ENCODE measurements at regions not wholly inside any gene's neighbourhood (a gene's known extent, or its start where the extent isn't known, plus 50 kb on each side); places are given as distances from the start of the nearest gene placed in this dataset.

GRCh38 chr9:88697764-88698432, 162.9 kb downstream of the NXNL2 start:
- DNase-seq, result no peak

GRCh38 chr9:88702985-88703384, 168.0 kb downstream of the NXNL2 start:
- no peak for DNase-seq

DNA sequence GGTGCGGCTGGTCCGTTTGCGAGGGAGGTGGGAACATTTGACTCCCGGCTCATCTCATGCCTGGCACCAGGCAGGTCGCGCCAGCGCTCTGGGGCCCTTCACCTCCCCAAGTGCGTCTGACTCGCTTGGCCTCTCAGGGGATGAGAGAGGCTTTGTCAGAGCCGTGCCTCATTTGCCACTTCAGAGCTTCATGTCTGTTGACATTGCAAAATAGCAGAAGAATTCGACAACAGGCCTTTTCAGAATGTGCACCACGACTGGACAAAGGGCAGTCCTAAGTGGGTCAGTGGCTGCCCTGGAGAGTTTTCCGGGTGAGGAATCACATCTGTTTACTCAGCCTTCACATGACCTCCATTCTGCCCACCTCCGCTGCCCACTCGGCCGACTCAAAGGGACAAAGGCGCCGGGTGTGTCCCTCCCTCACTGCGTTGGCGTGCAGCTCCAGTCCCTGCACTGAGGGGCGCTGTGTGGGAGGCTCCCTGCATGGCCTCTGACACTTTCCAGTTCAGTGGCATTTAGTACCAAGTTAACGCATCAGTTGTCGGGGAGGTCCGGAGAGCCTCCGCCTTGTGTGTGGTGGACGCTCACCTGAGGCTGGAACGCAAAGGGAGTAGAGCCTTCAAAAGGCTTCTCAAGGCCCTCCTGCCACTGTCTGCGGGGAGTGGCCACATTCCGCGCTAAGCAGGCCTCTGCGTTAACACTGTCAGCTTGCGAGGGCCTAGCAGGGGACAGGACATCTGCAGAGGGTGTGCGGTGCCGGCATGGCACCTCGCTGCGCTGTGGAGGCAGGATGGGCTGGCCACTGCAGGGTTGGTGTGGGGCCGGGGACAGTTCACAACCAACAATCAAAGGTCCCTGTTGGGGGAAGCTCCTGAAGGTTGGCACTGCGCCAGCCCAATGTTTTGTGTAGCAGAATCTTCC, 171.5 kb downstream of the NXNL2 start:
- no peak for DNase-seq

DNA sequence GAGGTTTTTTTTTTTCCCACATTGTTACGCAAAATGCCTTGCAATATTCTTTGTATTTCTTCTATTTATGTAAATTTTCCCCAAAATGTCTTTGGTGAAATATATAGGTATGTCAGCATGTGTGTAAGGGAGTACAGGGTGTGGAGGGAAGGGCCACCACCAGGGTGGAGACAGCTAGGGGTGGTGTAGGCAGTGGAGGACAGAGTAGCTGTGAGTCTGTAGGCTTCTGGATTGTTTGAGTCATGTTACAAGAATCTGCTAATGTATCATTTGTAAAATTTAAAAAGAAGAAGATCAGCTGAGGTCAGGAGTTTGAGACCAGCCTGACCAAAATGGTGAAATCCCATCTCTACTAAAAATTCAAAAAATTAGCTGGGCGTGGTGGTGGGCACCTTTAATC, 175.5 kb downstream of the NXNL2 start:
- DNase-seq, result no peak

- DNase-seq, result no peak
Observed at GRCh38 chr9:88711719-88712118, 176.7 kb downstream of the NXNL2 start.

DNA sequence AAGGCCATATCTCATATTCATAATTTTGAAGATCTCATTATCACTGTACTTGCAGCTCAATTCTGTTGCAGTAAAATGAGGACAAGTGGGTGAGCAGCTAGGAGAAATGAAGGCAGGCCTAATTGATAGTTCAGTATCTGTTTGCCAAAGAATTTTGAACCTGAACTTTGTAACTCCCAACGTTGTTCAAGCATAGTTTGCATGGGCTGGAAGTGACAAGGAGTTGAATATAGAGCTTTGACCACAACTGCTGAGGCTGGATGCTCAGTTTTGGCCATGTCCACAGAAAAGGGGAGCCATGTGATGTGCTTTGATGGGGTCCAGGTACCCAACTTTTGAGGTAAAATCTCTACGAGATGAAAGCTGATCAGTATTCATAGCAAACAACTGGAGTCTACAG, 177.5 kb downstream of the NXNL2 start:
- no peak for DNase-seq

DNA sequence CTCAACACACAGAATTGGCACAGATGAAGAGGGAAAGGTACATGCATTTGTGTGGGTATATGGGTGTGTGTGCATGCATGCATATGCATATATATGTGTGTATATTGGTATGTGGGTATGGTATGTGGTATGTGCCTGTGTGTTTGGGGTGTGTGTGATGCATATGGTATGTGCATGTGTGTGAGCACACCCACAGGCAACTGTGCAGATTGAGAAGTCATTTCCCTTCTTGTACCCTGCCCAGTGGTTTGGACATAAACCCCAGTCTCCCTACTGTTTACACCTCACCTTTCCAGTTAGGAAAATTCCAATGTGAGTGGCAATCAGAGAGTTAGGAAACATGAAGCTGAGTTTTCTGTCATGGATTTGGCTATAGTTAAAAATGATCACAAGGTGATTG, 178.0 kb downstream of the NXNL2 start:
- DNase-seq, result no peak

DNA sequence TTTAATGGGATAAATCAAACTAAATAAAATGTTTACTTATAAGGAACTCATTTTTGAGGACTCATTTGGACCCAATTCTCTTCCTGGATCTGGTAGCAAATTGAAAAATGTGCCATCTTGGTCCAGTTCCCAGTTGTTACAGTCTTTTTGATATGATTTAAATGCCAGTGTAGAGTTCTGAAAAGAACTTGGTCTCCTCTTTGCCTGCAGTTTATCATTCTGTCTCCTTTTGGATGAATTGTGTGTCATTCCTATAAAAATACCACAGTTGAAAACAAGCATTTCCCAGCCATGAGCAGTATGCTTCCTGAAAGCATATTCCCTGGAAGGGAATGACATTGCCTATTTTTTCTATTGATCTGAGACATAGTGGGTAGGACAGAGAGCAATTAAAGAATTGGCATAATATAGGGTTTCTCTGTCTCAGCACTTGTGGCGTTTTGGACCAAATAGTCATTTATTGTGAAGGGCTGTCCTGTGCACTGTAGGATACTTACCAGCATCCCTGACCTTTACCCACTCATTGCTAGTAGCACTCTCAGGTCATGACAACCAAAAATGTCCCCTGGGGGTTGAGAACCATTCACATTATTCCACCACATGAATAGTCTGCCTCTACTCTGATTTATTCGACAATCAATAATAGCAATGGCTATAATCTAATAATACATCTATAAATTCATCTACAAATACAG, 181.8 kb downstream of the NXNL2 start:
- no peak for DNase-seq

- DNase-seq, result no peak
Observed at GRCh38 chr9:88721025-88721424, 186.0 kb downstream of the NXNL2 start.

- no peak for DNase-seq
Observed at GRCh38 chr9:88721495-88722279, 186.7 kb downstream of the NXNL2 start.

- no peak for DNase-seq
Observed at GRCh38 chr9:88722753-88723152, 187.8 kb downstream of the NXNL2 start.

- DNase-seq, result no peak
Observed at GRCh38 chr9:88723751-88724150, 188.8 kb downstream of the NXNL2 start.

- DNase-seq, result no peak
Observed at GRCh38 chr9:88724331-88724730, 189.4 kb downstream of the NXNL2 start.

DNA sequence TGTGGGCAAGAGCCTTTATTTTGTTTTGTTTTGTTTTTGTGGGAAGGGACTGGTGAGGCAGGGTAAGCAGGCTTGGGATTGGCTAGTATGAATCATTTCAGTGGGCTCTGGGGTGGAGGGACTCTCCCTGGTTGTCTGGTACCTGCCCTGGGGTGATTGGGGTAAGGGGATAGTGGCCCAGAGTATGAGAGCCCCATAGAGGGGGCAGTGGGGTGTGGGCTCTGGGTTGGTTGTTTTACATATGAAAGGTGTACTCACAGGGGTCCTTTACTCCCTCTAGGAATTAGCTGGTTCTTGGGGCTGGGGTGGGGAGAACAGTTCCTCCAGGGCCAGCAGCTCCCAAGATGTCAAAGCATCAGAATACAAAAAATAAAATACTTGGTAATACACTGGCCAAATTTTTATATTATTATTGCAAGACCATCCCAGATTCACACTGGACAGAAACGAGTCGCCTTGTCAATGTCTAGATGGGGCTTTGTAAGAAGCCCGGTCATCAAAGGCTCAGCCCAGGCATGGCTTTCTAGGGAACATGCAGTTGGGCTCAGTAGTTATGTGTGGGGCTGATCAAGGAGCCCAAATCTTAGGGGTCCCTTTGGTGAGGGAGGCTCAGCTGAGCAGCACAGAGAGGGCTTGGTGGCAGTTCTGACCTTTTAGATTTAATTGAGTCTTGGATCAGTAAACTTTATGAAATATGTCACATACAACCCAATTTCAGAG, 190.5 kb downstream of the NXNL2 start:
- no peak for DNase-seq

DNA sequence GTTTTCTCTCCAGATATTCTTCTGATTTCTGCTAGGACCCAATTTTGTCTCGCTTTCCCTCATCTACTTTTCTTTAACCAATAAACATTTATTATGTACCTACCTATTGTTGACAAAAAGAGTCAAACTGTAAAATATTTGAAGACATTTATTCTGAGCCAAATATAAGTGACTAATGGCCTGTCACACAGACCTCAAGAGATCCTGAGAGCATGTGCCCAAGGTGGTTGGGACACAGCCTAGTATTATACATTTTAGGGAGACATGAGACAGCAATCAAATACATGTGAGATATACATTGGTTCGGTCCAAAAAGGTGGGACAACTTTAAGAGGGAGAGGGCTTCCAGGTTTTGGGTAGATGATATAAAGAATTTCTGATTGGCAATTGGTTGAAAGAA, 191.8 kb downstream of the NXNL2 start:
- no peak for DNase-seq

DNA sequence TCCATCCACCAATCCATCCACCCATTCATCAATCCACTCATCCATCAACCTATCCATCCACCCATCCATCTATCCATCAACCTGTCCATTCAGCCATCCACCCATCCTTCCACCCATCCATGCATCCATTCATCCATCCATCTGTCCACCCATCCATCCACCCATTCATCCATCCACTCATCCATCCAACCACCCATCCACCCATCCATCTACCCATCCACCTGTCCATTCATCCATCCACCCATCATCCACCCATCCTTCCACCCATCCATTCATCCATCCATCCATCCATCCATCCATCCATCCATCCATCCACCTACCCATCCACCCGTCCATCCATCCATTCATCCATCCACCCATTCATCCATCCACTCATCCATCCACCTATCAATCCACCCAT, 195.8 kb downstream of the NXNL2 start:
- DNase-seq, result no peak

GRCh38 chr9:88732128-88732527, 197.2 kb downstream of the NXNL2 start:
- DNase-seq, result no peak

GRCh38 chr9:88733651-88734421, 198.9 kb downstream of the NXNL2 start:
- no peak for DNase-seq

GRCh38 chr9:88734527-88734926, 199.5 kb downstream of the NXNL2 start:
- no peak for DNase-seq

- DNase-seq, result no peak
Observed at GRCh38 chr9:88736136-88736637, 201.2 kb downstream of the NXNL2 start.

DNA sequence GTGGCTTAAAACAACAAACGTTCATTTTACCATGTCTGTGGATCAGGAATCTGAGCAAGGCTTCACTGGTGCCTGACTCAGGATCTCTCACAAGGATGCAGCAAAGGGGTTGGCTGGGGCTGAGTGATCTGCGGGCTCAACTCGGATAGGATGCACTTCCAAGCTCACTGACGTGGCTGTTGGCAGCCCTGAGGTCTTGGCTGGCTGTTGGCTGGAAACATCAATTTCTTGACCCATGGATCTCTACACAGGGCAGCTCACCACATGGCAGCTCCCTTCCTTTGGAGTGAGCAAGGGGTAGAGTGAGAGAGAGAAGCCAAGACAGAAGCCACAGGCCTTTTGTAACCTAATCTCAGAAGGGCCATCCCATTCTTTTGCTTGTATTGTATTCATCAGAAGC, 202.1 kb downstream of the NXNL2 start:
- no peak for DNase-seq
